ENCODE measurements at regions not wholly inside any gene's neighbourhood (a gene's known extent, or its start where the extent isn't known, plus 50 kb on each side); places are given as distances from the start of the nearest gene placed in this dataset.

DNA sequence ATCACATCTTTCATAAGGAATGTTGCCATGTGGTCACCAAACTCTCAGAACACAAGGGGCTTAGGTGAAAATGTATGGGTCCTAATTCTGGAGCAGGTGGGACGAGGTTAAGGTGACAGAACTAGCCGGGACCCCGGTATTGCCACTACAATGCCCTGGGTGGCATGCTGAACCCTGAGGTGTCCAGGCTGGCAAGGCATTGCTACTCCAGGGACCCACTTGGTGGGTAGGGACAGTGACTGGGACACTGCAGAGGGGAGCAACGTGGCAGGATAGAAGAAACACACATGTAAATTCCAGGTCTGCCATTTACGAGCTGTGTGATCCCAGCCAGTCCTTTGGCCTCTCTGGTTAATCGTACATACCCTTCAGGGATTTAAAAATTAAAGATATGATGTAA, 206.9 kb upstream of the MVB12B start:
- H3K27me3 ChIP-seq = peaks cover 0 to 34% of the 10 kb centered on the region in 2 donors
- ATAC-seq (no peak), DNase-seq (no peak)
- no peak overlapping the region for H3K27ac ChIP-seq
- no peaks in the 10 kb centered on the region for H3K36me3 ChIP-seq
- H3K4me1 ChIP-seq = no peaks in the 10 kb centered on the region
- TF ChIP-seq, protein P1, sequence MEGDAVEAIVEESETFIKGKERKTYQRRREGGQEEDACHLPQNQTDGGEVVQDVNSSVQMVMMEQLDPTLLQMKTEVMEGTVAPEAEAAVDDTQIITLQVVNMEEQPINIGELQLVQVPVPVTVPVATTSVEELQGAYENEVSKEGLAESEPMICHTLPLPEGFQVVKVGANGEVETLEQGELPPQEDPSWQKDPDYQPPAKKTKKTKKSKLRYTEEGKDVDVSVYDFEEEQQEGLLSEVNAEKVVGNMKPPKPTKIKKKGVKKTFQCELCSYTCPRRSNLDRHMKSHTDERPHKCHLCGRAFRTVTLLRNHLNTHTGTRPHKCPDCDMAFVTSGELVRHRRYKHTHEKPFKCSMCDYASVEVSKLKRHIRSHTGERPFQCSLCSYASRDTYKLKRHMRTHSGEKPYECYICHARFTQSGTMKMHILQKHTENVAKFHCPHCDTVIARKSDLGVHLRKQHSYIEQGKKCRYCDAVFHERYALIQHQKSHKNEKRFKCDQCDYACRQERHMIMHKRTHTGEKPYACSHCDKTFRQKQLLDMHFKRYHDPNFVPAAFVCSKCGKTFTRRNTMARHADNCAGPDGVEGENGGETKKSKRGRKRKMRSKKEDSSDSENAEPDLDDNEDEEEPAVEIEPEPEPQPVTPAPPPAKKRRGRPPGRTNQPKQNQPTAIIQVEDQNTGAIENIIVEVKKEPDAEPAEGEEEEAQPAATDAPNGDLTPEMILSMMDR (IDR thresholded peaks at IDR 0.05) = no peak
- H3K4me3 ChIP-seq = no peak overlapping the region
- no peaks in the 10 kb centered on the region for H3K9me3 ChIP-seq
- intact Hi-C loops (cut with DNase I) = no loop called here

DNA sequence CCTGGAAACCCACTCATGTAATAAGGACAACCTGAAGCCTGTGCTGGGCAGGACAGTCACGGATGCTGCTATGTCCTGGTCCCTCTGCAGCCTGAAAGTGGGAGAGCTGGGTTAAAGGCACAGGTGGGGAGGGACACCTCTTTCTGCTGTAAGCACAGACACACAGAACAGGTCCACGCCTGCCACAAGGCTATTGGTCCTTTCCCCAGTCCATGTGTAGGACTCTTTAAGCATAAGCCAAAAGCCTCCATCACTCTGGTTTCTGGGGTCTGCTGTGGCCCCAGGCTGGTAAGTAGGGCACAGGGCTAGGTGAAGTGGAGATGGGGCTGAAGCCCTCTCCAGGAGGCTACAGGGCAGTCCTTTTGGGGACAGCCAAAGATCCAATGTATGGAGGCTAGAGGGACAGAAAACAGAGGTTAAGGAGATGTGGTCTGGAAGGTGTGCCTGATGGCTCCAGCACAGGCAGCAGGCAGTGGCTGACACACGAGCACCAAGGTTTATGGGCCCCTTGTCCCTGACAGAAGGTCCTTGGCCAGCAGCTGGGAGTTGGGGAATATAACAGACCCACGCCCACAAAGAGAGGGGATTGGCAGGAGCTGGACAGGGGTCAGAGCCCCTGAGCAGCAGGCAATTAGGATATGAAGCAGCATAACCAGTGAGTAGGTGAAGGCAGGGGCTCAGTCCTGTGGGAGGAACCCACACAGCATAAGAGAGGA, 203.6 kb upstream of the MVB12B start:
- TF ChIP-seq, protein P1 (IDR thresholded peaks at IDR 0.05) = no peak
- Histone ChIP-seq H3K9me3 (no peaks in the 10 kb centered on the region), H3K27ac (no peak overlapping the region), H3K36me3 (no peaks in the 10 kb centered on the region), H3K4me1 (no peaks in the 10 kb centered on the region), H3K27me3 (peaks cover 0 to 42% of the 10 kb centered on the region in 2 donors), H3K4me3 (no peak overlapping the region)
- ATAC-seq (no peak), DNase-seq (no peak)
- intact Hi-C loops (cut with DNase I) = no loop called here

DNA sequence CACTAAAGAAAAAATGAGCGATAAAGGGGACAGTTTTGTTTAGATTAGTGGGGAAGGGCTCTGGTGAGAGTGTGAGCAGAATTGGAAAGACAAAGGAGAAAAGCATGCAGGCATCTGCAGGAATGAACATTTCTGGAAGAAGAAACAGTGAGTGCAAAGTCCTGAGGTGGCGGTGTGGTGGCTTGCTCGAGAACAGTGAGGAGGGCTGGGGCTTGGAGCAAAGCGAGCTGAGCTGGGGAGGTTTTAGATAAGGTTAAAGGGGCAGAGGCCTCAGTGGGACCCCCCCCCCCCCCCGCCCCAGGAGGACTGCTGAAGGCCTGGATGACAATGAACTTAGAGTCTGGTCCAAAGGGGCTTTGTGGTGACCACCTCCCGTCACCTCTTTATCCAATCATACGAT, 202.7 kb upstream of the MVB12B start:
- TF ChIP-seq, protein P1 (IDR thresholded peaks at IDR 0.05) = no peak
- peaks cover 0 to 44% of the 10 kb centered on the region in 2 donors for H3K27me3 ChIP-seq
- H3K4me1 ChIP-seq = no peaks in the 10 kb centered on the region
- intact Hi-C loops (cut with DNase I) = no loop called here
- no peak for ATAC-seq
- no peaks in the 10 kb centered on the region for H3K9me3 ChIP-seq
- H3K27ac ChIP-seq = no peak overlapping the region
- no peak overlapping the region for H3K4me3 ChIP-seq
- no peak for DNase-seq
- no peaks in the 10 kb centered on the region for H3K36me3 ChIP-seq

DNA sequence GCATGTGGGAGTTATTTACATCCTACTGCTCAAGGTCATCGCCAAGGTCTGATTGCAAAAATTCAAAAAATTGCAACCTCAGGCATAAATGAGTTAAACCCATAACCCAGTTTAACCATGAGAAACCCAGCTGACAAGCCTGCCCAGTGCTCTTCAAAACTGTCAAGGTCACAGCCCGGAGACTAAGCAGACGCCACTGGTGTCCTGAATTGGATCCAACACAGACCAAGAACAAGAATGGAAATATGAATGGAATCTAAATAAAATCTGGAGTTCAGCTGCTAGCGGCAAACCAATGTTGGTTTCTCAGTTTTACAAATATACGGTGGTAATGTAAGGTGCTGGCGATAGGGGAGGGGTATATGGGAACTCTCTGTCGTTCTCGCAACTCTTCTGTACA, 201.5 kb upstream of the MVB12B start:
- no peaks in the 10 kb centered on the region for H3K36me3 ChIP-seq
- H3K4me1 ChIP-seq = no peaks in the 10 kb centered on the region
- no peak overlapping the region for H3K27ac ChIP-seq
- no peak for DNase-seq
- H3K27me3 ChIP-seq = peaks cover 0 to 44% of the 10 kb centered on the region in 2 donors
- ATAC-seq = no peak
- TF ChIP-seq, protein P1 (IDR thresholded peaks at IDR 0.05) = no peak
- intact Hi-C loops (cut with DNase I) = no loop called here
- no peak overlapping the region for H3K4me3 ChIP-seq
- H3K9me3 ChIP-seq = no peaks in the 10 kb centered on the region

DNA sequence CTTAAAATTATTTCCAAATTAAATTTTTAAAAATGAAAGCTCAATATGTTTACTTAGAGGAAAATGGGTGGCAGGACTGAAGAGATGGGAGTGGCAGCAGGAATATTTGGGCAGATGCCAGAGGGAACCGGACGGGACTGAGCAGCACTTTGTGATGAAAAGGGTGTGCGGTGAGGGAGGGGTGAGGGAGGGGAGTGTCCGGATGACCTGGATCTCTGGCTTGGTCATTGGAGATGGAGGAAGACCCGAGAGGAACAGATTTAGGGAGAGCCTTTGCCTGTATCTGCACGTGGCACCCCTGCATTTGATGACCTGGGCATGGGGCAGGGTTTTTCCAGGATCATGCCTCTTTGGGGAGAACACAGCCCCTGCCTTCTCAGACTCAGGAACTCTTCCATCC, 201.1 kb upstream of the MVB12B start:
- no peak for ATAC-seq
- no peak overlapping the region for H3K27ac ChIP-seq
- no peaks in the 10 kb centered on the region for H3K4me1 ChIP-seq
- H3K36me3 ChIP-seq = no peaks in the 10 kb centered on the region
- H3K27me3 ChIP-seq = peaks cover 0 to 44% of the 10 kb centered on the region in 2 donors
- H3K9me3 ChIP-seq = no peaks in the 10 kb centered on the region
- no peak overlapping the region for H3K4me3 ChIP-seq
- TF ChIP-seq, protein P1 (IDR thresholded peaks at IDR 0.05) = no peak
- intact Hi-C loops (cut with DNase I) = no loop called here
- no peak for DNase-seq

All from left lung (tissue), 4 donors.